ENCODE measurements at regions not wholly inside any gene's neighbourhood (a gene's known extent, or its start where the extent isn't known, plus 50 kb on each side); places are given as distances from the start of the nearest gene placed in this dataset.
"Not testable (repeated sequence)": the region's sequence is repeated elsewhere in the genome, so short reads cannot be mapped to it uniquely, and the experiment has no call there.

- DNase-seq = no peak
Observed at GRCh38 chrY:16121988-16122387, 1597.7 kb downstream of the NLGN4Y start.

- no peak for DNase-seq
Observed at GRCh38 chrY:16124630-16125317, 1600.4 kb downstream of the NLGN4Y start.

GRCh38 chrY:16136581-16137298 lies 1612.4 kb downstream of the NLGN4Y start:
- DNase-seq = no peak

GRCh38 chrY:16157801-16158200 lies 1633.5 kb downstream of the NLGN4Y start:
- DNase-seq = no peak

- not testable (repeated sequence) for DNase-seq
Observed at GRCh38 chrY:16175740-16176139, 1651.4 kb downstream of the NLGN4Y start.

- not testable (repeated sequence) for DNase-seq
Observed at GRCh38 chrY:16205482-16205881, 1674.5 kb downstream of the CDY2B start.

GRCh38 chrY:16243322-16243721 lies 1636.7 kb downstream of the CDY2B start:
- DNase-seq = not testable (repeated sequence)

- DNase-seq = not testable (repeated sequence)
Observed at GRCh38 chrY:16254551-16255295, 1625.3 kb downstream of the CDY2B start.

- not testable (repeated sequence) for DNase-seq
Observed at GRCh38 chrY:16255778-16256177, 1624.2 kb downstream of the CDY2B start.

Measured in stimulated activated CD4-positive, alpha-beta T cell treated with anti-CD3 and anti-CD28 coated beads, Interleukin-15, amount 100 ng/mL, for 24 hours (primary cell).